AG08396 (cell line): ENCODE measurements at regions not wholly inside any gene's neighbourhood (a gene's known extent, or its start where the extent isn't known, plus 50 kb on each side); places are given as distances from the start of the nearest gene placed in this dataset.
"Not testable (repeated sequence)": the region's sequence is repeated elsewhere in the genome, so short reads cannot be mapped to it uniquely, and the experiment has no call there.

ENCODE experiments used
- DNase-seq: peaks from one replicate; pipeline ENCODE4 v3.0.0; 2012; ENCODE audit warnings: low spot score, mixed read lengths

DNA sequence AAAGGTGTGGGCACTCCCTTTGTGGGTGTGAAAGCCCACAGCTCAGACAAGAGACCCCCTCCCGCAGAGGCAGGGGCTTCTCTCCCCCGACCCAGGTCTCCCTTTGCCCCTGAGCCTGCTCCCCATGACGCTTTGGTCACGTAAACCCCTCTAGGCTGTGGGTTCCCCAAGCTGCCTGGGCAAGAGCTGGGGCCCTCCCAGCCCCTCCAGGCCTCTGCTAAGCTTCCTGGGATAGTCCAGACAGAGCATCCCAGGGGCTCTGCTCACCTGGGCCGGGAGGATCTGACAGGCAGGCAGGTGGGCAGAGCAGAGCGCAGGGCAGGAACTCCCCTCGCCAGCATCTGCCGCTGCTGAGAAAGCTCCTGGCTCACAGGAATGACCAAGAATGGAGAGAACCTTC lies 177.3 kb downstream of the BANP start:
- no peak for DNase-seq

DNA sequence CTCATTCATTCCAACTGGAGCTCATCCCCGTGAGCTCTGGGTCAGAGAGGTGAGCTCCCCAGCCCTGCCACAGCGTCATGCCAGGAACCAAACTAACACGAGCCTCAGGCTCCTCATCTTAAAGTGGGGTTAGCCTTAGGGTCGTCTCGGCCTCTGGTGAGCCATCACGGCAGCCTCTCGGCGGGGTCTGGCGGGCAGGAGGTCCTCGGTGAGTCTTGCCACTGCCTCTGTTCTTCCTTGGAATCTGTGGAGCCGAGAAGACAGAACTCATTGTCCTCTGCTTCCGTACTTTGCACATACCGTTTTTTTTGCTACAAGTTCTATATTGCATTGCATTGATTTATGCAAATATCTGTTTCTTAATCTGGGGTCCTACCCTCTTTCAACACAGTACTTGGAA lies 177.9 kb downstream of the BANP start:
- DNase-seq, result not testable (repeated sequence)

DNA sequence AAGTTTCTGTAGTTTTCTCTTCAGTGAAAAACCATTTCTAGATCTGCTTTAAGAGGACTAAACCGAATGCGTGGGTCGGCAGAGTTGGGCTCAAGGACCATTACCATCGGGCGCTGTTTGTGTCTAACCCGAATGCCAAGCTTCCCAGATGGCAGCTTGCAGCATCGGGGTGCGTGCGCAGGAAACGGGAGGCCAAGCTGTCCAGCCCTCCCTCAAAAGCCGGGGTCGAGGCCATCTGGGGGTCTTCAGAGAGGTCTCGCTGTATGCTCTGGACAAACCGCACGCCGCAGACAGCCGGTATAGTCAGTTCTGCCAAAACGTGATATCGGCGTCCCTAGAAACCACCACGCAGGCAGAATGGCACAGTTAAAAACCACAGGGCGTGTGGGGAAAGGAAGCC lies 178.8 kb downstream of the BANP start:
- no peak for DNase-seq

DNA sequence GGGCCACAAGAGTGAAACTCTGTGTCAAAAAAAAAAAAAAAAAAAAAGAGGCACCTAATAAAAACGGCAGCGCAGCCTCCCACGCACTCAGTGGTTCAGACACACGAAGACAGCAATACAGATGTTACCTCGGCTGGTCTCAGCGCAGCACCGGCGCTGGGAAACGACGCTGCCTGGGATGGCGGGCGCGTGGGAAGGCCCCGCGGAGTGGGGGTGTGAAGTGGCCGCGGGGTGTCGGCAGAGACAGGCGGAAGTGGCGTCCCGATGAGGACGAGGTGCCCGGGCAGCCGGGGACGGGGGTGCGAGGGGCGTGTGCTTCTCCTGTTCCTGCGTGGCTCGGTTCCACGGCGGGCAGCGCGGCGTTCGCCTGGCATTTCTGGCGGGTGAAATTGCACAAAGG lies 179.4 kb downstream of the BANP start:
- no peak for DNase-seq

DNA sequence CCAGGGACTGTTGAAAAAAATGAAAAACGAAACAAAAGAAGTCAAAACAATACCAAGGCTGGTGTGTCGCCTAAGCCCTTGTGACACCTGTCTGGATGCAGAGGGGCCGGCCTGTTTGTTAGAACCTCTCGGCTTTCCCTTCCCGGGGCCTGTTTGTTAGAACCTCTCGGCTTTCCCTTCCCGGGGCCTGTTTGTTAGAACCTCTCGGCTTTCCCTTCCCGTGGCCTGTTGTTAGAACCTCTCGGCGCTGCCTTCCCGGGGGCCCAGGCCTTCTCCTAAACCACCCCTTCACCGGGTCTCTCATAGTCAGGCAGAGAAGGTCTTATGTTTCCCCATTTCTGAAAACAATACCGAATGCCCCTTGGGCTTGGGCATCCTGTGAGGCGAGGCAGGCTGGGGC lies 180.0 kb downstream of the BANP start:
- DNase-seq, result no peak

DNA sequence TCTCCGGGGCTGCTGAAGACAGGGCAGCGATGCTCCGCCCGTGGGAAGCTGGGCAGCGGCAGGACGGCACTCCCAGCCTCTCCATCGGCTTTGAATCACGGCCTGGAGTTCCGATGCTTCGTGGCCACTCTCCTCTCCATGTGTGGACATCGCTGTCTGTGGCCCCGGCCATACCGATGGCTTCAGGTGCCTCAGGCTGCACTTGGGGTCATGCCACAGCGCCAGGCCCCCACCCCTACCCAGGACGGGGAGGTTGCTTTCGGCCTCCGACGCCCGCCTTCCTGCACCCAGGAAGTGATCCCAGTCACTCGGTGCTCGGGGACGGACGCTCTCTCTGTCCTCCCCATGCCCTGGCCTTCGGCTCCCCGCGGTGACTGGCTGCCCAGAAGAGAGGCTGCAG lies 180.7 kb downstream of the BANP start:
- no peak for DNase-seq

DNA sequence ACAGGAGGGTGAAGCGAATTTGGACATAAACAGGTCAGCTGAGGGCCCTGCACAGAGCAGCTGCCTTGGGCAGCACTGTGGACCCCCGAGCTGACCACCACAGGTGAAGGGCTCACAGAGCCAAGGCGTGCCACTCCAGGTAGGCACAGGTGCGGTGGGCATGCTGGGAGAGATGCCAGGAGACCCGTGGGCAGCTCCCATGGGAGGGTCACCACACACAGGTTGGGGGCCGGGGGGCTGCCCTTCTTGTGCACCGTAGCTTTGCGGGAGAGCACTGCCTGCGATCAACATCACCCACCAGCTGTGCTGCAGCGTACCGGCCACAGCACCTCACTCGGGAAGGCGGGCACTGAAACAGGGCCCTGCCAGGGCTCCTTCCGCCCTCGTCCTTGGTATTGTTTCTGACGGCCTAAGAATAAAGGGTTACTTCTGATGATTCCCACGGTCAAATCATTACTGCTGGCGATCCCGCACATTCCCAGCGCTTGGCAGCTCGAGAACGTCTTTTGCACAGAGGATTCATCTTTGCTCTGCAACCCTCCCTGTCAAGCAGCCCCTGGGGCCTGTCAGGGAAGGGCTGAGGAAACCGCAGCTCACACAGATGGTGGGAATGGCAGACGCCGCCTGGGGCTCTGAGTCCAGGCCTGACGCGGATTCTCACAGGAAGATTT lies 181.7 kb downstream of the BANP start:
- no peak for DNase-seq

DNA sequence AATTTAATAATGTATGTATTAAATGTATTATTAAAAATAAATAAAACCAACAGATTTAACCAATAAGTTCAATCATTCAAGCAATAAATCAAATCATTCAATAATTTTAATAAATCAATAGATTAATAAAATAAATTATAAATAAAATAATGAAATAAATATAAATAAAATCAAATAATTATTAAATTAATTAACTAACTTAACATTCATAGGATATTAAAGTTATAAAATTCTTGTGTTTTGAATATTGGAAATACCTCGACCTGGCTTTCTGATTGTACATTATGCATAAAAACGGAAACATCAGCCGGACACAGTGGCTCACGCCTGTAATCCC lies 182.2 kb downstream of the BANP start:
- DNase-seq, result no peak

DNA sequence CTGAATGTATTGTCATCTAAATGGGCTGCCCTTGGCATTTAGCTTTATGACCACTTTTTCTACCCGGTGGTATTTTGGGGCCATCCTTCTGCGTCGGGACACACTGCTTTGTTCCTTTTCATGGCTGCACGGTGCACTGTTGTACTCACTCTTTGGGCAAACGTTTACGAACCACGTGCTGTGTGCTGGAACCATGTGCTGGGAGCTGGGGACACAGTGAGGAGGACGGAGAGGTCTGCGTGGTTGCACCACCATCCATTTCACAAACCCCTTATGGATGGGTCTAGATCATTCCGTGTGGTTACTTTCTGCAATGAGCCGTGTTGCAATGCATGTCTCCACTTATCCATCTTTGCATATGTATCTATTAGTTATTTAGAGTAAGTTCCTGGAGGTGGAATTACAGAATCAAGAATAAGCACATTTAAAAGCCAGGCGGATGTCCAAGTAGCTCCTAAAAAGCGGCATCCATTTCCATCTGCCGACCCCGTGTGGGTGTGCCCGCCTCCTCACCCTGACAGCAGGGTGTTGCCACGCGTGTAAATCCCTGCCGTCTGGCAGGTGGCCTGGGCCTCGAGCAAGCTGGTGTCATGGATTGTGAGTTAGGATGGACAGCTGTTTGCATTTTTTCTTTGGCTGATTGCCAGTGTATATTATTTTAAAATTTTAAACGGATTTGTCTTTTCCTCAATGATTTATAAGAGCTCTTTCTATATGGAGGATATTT lies 183.1 kb downstream of the BANP start:
- DNase-seq, result not testable (repeated sequence)

DNA sequence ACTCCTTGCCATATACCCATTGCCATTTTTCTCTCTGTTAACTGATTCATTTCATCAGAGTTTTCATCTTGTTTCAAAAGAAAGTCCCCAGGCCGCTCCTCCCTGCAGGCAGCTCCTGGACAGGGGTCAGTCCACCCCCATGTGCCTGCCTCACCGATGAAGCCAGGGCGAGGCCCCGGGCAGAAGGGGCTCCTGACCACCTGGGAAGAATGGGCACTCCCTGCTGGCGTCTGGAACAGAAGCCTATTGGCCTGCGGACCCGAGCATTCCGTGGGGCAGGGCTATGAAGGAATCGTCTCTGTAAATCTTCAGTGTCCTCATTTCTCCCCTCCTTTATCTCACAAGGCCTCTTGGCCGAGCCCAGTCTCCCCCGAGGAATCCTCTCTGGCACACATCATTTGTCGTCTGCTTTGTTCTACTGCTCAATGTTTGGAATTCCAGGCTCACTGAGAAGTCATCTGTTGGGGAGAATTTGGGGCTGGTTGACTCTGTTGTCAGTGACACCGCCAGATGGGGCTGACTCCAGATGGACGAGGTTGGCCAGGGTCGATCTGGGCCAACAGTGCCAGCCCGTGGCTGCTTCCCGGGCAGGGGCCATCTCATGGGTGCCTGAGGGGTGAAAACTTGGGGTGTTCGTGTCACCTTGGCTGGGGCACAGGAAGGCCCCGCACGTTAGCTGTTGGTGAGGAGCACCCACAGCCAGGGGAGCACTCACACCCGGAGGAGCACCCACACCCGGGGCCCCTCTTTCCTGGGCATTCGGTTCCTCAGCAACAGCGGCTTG lies 183.9 kb downstream of the BANP start:
- DNase-seq, result not testable (repeated sequence)

DNA sequence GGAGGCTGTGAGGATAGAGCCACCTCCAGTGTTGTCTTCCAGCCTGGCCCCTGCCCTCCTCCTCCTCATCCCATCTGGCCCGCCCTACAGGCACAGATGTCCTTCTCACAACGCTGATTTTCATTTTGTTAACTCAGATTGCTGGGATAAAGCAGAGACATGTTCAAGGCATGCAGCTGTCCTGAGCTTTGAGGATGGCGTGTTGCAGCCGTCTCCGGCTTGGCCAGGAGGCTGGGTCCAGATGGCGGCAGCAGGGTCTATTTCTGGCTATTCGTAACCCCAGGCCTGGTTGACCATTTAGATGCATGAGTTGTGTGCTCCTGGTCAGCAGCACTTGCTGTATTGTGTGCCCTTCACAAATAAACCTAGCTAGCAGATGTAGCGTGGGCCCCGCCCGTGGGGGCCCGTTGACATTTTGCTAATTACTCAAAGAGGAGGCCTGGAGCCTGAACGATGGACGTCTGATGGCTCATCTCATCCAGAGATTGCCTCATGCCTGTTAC lies 185.0 kb downstream of the BANP start:
- DNase-seq, result not testable (repeated sequence)

DNA sequence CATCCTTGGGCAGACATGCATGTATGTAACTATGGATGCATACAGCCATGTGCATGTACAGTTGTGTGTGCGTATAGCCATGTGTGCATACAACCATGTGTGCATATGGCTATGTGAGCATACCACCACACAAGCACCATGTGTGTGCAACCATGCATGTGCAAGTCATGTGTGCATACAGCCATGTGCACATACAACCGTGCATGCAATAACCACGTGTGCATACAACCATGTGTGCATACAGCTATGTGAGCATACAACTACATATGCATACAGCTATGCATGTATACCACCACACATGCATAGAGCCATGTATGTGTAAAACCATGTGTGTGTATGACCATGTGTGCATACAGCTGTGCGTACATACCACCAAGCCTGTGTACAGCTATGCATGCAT lies 185.7 kb downstream of the BANP start:
- DNase-seq, result not testable (repeated sequence)

DNA sequence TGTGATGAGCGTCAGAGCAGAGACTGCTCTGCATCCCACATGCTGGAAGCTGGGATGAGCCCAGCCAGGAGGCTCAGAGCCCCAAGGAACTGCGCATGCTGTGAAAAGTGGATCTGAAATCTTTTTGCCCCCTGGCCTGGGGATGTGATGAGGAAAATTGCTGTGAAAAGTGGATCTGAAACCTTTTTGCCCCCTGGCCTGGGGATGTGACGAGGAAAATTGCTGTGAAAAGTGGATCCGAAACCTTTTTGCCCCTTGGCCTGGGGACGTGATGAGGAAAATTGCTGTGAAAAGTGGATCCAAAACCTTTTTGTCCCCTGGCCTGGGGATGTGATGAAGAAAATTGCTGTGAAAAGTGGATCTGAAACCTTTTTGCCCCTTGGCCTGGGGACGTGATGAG lies 187.9 kb downstream of the BANP start:
- not testable (repeated sequence) for DNase-seq

DNA sequence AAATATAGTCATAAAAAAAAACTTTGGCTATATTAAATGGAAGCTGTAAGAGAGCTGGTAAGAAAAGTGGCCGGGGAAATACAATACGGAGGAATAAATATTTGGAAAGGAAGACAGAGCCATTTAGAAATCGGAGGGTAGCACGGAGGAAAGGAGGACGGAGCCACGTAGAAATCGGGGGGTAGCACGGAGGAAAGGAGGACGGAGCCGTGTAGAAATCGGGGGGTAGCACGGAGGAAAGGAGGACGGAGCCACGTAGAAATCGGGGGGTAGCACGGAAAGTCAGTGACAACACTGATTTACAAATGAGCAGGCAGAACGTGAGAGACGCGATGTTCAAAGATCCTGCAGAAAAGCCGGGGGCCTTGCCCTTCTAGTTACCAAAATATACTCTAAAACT lies 189.0 kb downstream of the BANP start:
- not testable (repeated sequence) for DNase-seq

DNA sequence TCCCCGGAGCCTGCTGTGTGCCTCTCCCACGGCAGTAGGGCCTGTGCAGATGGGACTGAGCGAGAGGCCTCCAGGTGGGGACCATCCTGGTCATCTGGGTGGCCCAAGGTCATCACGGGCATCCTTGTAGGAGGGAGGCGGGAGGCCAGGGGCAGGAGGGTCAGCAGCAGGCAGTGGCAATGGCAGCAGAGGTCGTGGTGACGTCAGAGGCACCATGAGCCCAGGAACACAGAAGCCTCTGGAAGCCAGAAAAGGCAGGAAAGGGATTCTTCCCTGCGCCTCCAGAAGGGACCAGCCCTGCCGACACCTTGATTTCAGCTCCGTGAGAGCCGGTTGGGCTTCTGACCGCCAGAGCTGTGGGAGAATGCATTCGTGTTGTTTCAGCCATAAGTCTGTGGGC lies 190.3 kb downstream of the BANP start:
- DNase-seq, result no peak

DNA sequence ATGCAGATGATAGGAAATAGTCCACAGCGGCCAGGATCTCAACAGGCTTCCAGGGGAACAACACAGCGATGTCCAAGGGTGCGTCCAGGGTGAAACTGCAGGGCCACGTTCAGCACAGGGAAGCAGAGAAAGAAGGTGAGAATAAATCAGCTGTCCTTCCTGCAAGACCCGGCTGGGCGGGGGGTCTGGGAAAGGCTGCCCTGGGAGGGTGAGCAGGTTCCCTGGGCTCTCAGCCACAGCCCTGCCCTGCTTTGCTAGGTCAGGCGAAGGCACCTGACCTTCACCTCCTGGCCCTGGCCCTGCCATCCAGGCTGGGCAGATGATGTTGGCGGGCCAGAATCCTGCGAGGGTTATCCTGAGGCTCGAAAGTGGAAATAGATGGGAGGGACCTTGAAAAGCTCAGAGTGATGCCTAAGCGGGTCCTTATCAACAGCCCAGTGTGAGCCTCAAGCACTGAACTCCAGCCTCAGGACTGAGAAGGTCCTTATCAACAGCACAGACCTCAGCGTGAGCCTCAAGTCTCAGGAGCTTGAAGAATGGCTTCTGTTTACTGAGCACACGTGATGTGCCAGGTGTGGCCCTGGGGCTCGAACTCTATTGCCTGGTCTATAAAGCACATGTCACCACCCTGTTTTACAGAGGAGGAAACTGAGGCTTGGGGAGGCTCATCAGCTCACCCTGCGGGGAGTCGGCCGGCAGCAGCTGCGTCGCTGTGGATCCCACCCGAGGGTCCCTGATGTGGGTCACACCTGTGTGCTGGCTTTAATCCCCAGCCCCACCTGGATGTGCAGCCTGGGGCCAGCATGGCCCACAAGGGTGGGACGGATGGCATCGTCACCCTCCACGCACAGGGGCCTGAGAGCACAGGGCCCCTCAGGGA lies 191.1 kb downstream of the BANP start:
- not testable (repeated sequence) for DNase-seq

DNA sequence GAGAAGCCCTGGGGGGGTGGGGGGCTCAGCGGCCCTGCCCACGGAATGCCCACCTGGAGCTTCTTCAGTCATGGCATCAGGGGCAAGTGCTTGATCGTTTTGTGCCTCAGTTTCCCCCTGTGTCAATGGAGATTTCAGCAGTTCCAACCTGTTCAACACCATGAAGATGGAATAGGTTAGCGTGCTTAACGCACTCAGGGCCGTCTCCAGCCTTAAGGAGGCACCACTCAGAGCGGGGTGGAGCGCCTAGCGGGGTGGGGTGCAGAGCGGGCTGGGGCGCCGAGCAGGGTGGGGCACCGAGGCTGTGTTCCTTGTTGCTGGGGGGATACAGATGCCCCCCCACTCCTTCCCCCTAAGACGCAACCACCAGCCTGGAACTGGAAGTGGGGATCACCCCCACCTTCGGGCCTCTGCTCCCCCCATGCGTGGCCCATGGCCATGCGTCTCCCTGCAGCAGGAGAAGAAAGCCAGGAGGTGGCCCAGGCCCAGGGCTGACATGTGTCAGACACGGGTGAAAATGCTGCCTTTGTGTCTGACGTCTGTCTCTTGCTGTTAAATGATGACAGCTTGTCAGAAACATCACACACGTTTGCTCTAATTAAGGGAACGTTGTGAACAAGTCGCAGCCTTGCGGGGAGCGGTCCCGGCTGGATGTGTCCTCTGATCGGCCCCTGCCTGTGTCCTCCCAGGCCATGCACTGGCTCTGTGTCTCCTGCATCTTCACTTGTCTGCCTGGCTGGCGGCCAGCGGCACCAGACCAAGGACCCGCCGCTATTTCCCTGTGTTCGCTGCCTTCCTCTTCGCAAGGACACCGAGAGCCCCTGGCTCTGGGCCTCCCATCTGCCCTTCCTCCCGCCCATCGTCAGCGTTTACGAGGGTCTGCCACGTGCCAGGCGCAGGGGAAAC lies 192.1 kb downstream of the BANP start:
- DNase-seq, result not testable (repeated sequence)

DNA sequence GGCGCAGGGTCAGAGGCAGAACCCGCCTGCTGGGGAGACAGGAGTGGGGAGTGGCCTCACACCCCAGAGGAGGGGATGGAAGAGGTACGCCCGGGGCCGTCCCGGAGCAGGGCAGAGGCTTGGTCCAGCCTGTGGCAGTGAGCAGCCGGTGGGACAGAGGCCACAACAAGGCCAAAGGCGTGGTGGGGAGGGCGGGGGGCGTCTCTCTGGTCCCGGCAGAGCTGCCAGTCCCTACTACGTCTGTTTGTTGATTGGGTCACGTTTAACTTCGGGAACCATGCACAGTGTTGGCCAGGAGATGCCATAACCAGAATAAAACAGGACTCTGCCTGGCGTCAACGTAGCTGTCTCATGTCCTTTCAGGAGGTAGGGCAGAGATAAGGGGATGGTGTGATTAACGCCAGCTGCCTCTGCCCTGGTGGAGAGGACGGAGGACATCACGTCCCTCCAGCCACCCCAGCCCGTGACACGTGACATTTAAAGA lies 192.8 kb downstream of the BANP start:
- DNase-seq, result no peak

DNA sequence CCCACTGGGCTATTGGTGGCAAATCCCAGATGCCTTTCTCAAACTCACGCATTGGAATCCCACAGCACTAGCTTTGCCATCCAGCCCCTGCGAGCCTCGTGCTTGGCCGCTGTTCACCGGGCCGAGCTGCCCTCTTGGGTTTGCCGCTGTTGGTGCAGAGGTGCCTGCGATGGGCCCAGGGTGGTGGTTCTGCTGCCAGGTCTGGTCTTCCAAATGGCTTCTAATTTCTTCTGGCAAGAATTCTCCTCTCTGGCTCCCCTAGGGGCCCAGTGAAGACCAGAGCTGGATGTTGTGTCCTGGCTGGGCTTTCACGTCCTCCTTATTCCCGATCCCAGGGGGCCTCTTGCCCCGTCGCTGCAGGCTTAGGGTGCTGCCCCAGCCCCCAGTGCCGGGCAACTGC lies 194.1 kb downstream of the BANP start:
- DNase-seq, result not testable (repeated sequence)

DNA sequence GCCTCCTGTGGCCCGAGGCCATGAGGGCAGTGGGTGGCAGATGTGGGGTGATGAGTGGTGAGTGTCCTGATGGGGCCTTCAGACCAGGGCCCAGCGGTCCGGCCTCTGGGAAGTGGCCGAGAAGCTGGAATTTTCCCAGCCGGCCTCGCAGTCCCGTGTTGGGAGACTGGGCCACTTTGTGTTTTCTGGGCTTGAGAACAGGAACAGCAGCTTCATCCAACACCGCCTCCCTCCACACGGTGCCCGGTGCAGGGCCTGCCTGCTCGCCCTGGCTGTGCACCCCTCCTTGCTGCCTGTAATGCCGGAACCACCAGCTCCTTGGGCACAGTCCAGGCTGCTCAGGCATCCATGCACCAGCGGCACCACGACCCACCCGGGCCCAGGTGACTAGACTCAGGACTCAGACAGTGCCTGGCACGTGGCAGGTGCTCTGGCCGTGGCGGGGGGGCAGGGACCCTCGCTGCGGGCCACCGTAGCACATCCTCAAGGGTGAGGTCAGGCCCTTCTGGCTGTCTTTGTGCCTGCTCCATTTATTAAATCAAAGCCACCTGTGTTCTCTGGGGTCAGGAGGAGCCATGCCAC lies 194.7 kb downstream of the BANP start:
- DNase-seq, result not testable (repeated sequence)
